D721Med (cell line): ENCODE measurements at regions not wholly inside any gene's neighbourhood (a gene's known extent, or its start where the extent isn't known, plus 50 kb on each side); places are given as distances from the start of the nearest gene placed in this dataset.
A peak's percentile ranks its signal among the peaks of the same experiment; 100 is the strongest.
"Not testable (repeated sequence)": the region's sequence is repeated elsewhere in the genome, so short reads cannot be mapped to it uniquely, and the experiment has no call there.

Source experiments
- DNase-seq: peaks from one replicate; pipeline ENCODE4 v3.0.0; 2011; ENCODE audit warnings: low spot score; ENCODE audit not compliant: insufficient read length
- FAIRE-seq: peaks from 2 replicates; lab custom pipeline; 2011; peaks lifted over from hg19 to GRCh38; lab: Jason Lieb, UNC
- CTCF ChIP-seq: IDR thresholded peaks from 2 replicates; pipeline ENCODE4 v1.5.1; 2012; ENCODE audit warnings: mild to moderate bottlenecking, control low read depth; ENCODE audit not compliant: insufficient read depth; ENCODE audit errors: missing control alignments

GRCh38 chr2:6113786-6114185 is 421.6 kb downstream of the SOX11 start:
- no peak for TF ChIP-seq CTCF
- no peak for DNase-seq
- FAIRE-seq = no peak

DNA sequence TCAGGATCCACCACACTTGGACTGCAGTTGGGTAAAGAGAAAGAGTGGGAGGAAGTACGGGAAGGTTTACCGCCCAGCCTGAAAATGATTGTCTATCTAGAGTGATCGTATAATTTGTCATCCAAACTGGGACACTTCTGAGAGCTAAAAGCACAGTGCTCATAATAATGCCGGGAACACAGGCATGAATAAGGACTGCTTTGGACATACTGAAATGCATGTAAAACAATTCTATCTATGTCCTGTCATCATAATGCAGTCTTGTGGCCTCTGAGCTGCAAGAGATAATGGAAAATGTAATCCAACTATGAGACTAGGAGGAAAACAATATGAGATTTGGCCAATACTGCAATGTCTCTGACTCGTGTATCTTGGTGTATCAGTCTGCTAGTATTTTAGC is 435.5 kb downstream of the SOX11 start:
- no peak for DNase-seq
- TF ChIP-seq CTCF = no peak
- FAIRE-seq = no peak

DNA sequence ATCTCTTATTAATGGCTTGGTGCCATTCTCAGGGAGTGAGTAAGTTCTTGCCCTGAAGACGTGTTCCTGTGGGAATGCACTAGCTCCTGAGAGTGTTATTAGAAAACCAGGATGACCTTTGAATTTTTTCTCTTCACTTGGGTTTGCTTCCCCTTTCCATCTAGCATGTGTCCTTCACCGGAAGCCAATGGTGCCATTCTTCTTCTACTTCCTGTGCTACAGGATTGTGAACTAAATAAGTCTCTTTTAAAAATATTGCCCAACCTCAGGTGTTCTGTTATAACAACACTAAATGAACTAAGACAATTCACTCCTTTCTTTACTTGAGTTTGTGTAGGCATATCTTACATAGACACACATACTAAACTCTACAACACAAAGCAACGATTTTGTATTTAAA is 447.0 kb downstream of the SOX11 start:
- DNase-seq (no peak), FAIRE-seq (no peak)
- no peak for TF ChIP-seq CTCF

DNA sequence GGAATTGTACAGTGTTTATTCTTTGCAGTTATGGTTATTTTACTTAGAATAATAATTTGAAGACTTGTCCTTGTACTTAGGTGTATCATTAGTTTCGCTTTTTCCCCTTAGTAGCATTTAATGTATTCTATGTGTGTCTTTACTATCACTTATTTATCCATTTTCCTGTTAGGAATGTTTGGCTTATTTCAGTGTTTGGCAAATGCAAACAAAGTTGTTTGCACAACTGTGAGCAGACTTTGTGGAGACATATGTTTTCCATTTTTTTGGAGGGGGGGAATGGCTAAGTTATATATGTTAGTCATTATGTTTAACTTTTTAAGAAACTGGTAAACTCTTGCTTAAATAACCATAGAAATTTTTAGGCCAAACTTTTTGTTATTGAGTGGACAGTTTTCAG is 447.7 kb downstream of the SOX11 start:
- no peak for DNase-seq
- no peak for TF ChIP-seq CTCF
- no peak for FAIRE-seq

DNA sequence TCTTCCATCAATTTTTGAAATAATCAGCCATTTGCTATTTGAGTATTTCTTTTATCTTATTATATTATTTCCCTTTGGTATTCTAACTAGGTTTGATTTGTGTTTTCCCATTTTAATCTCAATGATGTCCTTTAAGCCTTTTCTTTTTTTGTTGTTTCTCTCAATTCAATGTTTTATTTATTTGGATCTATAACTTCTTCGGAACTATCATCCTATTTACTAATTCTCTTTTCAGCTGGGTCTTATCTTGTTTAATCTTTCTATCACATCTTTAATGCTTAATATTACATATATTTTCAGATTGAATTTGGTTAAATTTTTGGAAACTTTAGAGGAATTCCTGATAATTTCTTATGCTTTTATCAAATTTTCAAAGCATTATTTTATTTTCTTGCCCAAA is 448.3 kb downstream of the SOX11 start:
- no peak for DNase-seq
- no peak for FAIRE-seq
- no peak for TF ChIP-seq CTCF

- DNase-seq (no peak), FAIRE-seq (no peak)
- TF ChIP-seq CTCF = no peak
Observed at GRCh38 chr2:6143812-6144211, 451.6 kb downstream of the SOX11 start.

DNA sequence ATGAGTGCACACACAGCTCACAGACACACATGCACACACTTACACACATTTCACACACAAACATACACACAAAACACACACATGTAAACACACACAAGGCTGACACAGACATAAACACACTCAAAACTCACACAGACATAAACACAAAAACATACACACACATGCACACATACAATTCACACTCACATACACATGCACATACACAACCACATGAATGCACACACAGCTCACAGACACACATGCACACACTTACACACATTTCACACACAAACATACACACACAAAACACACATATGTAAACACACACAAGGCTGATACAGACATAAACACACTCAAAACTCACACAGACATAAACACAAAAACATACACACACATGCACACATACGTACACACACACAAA is 455.0 kb downstream of the SOX11 start:
- FAIRE-seq = peak; percentile 25
- DNase-seq = not testable (repeated sequence)

GRCh38 chr2:6148882-6149281 is 456.7 kb downstream of the SOX11 start:
- no peak for DNase-seq
- no peak for FAIRE-seq
- no peak for TF ChIP-seq CTCF
